DMS53 treated with DMSO at 0.1 percent for 48 hours (cell line): ENCODE measurements at regions not wholly inside any gene's neighbourhood (a gene's known extent, or its start where the extent isn't known, plus 50 kb on each side); places are given as distances from the start of the nearest gene placed in this dataset.

Experiments used
- DNase-seq: peaks from one replicate; lab custom pipeline; 2025; ENCODE audit not compliant: unreplicated experiment; lab: John Stamatoyannopoulos, UW

DNA sequence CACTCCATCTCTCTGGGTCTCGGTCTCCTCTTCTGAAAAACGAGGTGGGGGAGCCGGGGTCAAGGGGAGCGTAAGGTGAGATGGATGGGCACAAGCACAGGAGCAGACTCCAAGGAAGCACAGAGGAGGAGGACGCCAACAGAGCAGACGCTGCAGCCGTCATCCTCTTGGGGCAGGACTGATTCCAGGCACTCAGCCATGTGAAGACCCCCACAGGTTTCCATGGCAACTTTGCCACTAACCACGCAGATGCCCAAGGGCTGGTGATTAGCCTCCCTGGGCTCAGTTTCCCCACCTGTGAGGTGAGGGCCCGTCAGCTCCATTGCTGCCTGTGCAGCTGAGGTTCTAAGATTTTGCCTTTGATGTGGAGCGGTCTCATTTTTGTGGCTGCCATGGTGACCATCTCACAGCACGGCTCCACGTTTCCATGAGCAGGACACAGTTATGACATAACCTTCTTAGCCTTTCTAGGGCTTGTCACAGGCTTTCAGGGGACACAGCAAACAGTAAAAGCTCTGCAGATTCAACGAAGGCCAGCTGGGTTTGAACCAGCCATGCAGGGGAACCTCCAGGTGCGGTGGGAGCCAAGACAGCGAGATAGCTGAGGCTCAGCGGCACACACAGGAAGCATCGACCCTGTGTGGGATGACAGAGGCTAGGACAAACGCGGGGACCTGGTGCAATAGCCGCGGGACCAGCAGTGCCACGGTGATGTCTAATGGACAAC, 170.3 kb downstream of the NUP210 start:
- DNase-seq: no peak

DNA sequence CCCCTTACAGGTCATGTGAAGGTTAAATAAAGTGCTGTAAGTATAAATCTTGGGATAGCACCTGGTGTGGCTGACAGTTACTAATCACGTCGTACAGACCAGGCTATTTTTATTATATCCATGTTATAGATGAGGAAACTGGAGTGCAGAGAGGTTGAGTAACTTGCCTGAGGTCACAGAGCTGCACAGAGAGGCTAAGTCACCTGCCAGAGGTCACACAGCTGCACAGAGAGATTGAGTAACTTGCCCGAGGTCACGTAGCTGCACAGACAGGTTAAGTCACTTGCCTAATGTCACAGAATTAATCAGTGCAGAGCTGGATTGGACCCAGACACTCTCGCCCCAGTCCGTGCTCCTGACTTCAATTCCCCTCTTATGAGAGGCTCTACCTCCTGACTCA, 171.5 kb downstream of the NUP210 start:
- no peak for DNase-seq

GRCh38 chr3:13245615-13245978, 172.4 kb upstream of the IQSEC1 start:
- no peak for DNase-seq

GRCh38 chr3:13243586-13243985, 170.4 kb upstream of the IQSEC1 start:
- DNase-seq: no peak

DNA sequence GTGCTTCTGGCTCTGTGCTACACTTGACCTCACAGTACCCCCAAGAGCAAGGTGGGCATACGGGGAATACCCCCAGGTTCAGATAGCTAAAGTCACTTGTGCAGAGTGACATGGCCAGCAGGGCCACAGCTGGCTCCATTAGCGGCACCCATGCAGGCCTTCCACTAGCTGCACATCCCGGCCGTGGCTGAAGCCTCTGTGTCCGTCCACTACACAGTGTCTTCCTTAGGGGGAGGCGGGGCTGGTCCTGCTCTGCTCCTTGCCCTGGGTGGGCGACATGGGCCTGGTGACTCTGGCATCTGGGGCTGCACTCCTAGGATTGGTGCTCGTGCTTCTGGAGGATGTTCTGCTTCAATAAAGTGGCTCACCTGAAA, 169.1 kb upstream of the IQSEC1 start:
- DNase-seq: no peak

DNA sequence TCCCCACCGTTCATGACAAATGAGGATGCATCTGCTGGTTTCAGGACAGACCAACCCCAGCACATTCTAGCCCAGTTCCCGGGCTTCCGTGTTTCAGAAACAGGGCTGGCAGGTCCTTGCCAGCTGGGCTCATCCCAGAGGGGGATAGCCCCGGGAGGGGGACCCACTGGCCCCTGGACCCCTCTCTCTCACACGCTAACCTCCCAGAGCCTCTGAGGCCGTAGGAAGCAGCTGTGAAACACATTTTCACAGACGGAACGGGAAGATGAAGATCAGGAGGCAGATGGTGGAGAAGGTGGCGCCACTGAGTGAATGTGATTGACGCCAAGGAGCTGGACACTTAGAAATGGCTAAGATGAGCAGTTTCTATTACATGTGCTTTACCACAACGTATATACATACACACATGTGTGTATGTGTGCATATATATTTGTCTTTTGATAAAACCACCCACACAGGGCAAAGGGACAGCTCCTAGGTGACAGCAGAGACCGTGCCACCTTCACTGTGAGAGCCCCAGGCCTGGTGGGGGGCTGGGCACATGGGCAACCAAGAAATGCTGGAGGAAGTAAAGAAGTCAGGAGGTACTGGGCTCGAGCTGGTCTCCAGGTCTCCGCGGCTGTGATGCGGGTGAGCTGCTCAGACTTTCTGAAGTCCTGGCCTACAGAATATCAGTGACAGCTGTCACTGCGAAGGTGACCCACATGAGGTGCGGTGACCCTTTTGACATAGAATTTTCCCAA, 168.6 kb upstream of the IQSEC1 start:
- DNase-seq: no peak

DNA sequence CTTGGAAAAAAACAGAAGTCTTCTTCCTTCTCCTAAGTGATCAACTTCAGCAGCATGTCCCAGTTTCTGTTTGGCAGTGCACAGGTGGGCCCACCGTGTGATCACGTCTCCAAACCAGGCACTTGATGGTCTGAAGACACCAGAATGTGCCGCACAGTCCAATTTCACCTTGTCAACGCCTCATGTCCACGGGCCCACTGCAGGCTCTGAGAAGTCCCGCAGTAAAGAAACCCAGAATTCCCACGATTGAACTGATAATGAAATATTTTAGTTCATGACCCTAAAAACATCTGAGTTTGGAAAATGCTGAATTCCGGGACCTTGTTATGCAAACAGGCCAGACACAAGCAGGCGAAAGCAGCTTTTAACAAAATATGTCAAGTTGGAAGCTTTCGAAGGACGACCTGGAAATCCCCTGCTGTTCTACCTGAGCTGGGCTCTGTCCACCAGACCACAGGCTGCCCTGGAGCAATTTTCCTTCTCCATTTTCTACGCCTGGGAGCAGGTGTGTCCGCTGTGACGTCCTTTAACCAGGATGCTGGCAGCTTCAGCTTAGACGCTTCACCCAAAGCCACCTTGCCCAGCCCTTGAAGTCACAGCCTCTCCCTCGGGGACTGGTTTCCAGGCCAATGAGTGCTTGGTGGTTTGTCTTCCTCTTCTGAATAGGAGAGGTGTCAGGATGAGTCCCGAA, 167.8 kb upstream of the IQSEC1 start:
- DNase-seq: no peak

DNA sequence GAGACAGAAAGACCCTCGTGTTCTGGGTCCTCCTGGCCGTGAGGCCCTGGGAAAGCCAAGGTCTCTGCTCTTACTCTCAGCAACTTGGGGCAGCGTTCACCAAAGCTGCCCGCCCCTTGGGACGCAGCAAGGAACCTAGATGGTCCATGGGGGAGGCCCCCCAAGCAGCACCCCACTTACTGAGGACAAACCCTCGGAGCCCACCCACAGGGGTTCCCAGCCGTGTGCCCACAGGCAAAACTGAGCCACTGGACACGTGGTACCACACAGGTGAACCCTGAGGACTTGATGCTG, 166.2 kb upstream of the IQSEC1 start:
- DNase-seq: no peak

GRCh38 chr3:13238687-13239466, 165.6 kb upstream of the IQSEC1 start:
- no peak for DNase-seq

- no peak for DNase-seq
Observed at GRCh38 chr3:13237776-13238490, 164.7 kb upstream of the IQSEC1 start.

GRCh38 chr3:13236557-13237173, 163.4 kb upstream of the IQSEC1 start:
- DNase-seq: no peak

DNA sequence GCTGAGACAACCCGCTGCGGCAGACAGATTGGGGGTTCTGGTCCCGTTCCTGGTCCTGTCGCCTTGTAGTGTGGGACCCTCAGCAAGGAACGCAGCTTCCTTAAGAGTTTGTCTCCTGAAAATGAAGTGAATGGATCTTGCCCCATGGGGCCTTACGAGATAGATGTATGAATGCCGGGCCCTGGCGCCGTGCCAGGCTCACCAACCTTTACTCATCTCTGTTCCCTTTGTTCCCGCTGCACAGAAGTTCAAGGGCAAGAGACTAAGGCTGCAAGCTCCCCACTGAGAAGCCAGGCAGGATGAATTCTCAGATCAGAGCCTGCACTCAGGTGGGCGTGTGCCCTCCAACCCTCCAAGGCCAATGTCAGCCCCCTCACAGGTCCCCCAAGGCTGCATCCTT, 162.7 kb upstream of the IQSEC1 start:
- no peak for DNase-seq

- DNase-seq: no peak
Observed at GRCh38 chr3:13235079-13235478, 161.8 kb upstream of the IQSEC1 start.

DNA sequence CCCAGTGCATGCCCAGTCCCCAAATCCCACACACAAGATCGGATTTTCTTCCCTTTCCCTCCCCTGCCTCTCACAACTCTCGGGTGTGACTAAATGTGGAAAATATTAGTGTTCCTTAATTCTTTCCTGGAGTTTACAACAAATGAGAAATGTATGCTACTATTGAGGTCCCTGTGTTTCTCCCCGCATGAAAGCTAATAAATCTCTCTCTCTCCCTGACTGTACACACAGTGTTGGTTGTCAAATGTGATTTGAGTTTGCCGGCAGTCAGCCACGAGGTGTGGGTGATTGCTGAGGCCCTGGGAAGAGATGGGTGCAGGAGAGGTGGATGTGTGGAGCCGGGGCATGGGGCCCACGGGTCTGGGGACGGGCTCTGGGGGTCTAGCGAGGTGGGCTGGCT, 161.4 kb upstream of the IQSEC1 start:
- DNase-seq: no peak

DNA sequence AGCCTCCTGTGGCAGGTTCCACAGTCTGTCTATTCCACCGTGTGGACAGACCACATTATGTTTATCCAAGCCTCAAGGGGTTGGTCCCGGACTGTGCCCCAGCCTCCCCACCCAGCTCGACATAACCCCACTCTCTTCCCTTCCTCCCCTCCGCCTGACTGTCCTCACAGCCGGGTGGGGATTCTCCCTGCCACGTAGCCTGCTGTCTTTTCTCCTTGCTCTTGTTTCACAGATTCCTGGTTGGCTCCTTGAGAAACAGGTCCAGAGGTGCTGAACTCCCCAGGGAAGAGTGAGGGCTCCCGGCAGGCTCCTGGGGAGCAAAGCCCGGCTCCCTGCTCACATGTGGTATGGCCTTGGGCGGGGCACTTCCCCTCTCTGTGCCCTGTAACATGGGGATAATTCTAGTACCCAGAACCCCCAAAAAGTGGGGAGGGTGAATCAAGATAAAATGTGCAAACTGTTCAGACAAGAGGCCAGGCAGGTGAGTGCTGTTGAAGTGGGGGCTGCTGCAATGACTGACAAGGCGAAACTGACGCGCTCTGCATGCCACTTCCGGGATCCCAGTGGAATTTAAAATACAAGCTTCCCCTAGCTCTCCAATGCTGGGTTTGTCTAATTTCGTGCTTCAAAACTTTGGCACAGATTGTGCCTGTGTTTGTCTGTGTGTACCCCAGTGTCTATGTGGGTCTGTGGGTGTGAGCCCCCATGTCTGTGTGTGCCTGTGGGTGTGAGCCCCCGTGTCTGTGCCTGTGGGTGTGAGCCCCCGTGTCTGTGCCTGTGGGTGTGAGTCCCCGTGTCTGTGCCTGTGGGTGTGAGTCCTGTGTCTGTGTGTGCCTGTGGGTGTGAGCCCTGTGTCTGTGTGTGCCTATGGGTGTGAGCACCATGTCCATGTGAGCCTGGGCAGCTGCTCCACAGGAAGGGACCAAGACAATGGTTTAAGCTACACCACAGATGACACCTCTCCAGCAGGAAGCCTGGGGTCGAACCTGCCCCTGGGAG, 160.6 kb upstream of the IQSEC1 start:
- no peak for DNase-seq

- no peak for DNase-seq
Observed at GRCh38 chr3:13231781-13232666, 158.8 kb upstream of the IQSEC1 start.

DNA sequence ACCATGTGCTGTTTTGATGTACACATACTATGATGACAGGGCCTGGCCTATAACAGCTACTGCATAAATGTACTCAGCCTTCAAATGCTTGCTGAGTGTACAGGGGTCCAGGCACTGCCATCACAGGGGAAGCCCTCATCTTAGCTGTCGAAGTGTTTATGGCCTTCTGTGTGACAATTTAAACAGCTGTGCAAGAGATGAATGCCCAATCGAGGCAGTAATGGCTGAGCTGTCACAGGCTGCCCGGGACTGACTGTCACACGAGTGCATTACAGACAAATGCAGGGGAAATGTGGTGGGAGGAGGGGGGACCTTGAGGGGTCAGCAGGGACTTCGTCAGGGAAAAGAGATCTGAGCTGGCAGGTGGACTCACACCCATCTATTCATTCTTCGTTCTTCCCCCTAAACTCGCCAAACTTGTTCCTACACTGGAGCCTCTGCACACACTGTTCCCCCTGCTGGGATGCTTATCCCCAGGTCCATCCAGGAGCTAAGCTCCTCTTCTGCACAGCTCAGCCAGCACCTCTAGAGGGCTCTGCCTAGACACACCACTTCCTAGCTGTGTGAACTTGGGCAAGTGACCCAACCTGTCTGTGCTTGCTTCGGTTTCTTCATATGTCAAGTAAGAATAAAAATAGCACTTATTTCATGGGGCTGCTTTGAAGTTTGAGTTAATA, 156.2 kb upstream of the IQSEC1 start:
- DNase-seq: peak; percentile 4

- DNase-seq: no peak
Observed at GRCh38 chr3:13228584-13228983, 155.4 kb upstream of the IQSEC1 start.
